ENCODE measurements at regions not wholly inside any gene's neighbourhood (a gene's known extent, or its start where the extent isn't known, plus 50 kb on each side); places are given as distances from the start of the nearest gene placed in this dataset.

DNA sequence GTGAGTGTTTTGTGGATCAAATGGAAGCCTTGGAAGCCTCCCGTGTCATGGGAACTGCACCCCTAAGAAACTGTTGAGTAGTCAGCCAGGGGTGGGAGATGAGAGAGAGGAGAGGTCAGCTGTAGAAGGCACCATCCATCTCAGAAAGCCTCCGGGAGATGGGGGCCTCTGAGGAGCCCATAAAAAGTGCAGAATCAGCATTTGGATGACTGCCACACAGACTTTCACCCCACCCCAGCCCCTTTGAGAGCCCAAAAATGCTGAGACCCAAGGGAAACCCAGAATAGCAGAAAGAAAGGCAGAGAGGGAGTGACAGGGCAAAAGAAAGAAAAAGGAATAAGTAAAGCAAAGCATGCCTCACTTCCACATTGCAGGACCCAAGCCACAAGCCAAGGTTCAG is 443.1 kb upstream of the ZEB2 start:
- Histone ChIP-seq H3K4me1 (ENCODE audit: insufficient read depth) (no peaks in the 10 kb centered on the region), H3F3A (replicated peaks; ENCODE audit: low read depth) (no peaks in the 10 kb centered on the region), H3K27ac (ENCODE audit: low read depth) (no peak overlapping the region), H3K36me3 (ENCODE audit: insufficient read depth) (no peaks in the 10 kb centered on the region), H3K27me3 (ENCODE audit: insufficient read depth) (no peaks in the 10 kb centered on the region), H3K9me2 (ENCODE audit: insufficient read depth) (no peaks in the 10 kb centered on the region; the same call in 1 of the 2 replicates), H2AFZ (no peak overlapping the region), H3K79me2 (replicated peaks; ENCODE audit: insufficient read depth) (no peaks in the 10 kb centered on the region), H3K4me3 (no peak overlapping the region), H4K20me1 (replicated peaks; ENCODE audit: insufficient read depth) (no peaks in the 10 kb centered on the region), H3K4me2 (no peak overlapping the region)
- ATAC-seq: no peak
- Mint-ChIP-seq H3K27me3 (ENCODE audit: insufficient read depth, low read depth, poor library complexity) (peaks cover 2% of the 10 kb centered on the region), H3K4me1 (no peaks in the 10 kb centered on the region), H3K4me3 (no peak overlapping the region), H3K9me3 (peaks cover 35% of the 10 kb centered on the region), H3K36me3 (ENCODE audit: low read depth) (peaks cover 28% of the 10 kb centered on the region), H3K27ac (no peak overlapping the region)
- no peak for DNase-seq (ENCODE audit: low spot score)
- TF ChIP-seq, protein P1, sequence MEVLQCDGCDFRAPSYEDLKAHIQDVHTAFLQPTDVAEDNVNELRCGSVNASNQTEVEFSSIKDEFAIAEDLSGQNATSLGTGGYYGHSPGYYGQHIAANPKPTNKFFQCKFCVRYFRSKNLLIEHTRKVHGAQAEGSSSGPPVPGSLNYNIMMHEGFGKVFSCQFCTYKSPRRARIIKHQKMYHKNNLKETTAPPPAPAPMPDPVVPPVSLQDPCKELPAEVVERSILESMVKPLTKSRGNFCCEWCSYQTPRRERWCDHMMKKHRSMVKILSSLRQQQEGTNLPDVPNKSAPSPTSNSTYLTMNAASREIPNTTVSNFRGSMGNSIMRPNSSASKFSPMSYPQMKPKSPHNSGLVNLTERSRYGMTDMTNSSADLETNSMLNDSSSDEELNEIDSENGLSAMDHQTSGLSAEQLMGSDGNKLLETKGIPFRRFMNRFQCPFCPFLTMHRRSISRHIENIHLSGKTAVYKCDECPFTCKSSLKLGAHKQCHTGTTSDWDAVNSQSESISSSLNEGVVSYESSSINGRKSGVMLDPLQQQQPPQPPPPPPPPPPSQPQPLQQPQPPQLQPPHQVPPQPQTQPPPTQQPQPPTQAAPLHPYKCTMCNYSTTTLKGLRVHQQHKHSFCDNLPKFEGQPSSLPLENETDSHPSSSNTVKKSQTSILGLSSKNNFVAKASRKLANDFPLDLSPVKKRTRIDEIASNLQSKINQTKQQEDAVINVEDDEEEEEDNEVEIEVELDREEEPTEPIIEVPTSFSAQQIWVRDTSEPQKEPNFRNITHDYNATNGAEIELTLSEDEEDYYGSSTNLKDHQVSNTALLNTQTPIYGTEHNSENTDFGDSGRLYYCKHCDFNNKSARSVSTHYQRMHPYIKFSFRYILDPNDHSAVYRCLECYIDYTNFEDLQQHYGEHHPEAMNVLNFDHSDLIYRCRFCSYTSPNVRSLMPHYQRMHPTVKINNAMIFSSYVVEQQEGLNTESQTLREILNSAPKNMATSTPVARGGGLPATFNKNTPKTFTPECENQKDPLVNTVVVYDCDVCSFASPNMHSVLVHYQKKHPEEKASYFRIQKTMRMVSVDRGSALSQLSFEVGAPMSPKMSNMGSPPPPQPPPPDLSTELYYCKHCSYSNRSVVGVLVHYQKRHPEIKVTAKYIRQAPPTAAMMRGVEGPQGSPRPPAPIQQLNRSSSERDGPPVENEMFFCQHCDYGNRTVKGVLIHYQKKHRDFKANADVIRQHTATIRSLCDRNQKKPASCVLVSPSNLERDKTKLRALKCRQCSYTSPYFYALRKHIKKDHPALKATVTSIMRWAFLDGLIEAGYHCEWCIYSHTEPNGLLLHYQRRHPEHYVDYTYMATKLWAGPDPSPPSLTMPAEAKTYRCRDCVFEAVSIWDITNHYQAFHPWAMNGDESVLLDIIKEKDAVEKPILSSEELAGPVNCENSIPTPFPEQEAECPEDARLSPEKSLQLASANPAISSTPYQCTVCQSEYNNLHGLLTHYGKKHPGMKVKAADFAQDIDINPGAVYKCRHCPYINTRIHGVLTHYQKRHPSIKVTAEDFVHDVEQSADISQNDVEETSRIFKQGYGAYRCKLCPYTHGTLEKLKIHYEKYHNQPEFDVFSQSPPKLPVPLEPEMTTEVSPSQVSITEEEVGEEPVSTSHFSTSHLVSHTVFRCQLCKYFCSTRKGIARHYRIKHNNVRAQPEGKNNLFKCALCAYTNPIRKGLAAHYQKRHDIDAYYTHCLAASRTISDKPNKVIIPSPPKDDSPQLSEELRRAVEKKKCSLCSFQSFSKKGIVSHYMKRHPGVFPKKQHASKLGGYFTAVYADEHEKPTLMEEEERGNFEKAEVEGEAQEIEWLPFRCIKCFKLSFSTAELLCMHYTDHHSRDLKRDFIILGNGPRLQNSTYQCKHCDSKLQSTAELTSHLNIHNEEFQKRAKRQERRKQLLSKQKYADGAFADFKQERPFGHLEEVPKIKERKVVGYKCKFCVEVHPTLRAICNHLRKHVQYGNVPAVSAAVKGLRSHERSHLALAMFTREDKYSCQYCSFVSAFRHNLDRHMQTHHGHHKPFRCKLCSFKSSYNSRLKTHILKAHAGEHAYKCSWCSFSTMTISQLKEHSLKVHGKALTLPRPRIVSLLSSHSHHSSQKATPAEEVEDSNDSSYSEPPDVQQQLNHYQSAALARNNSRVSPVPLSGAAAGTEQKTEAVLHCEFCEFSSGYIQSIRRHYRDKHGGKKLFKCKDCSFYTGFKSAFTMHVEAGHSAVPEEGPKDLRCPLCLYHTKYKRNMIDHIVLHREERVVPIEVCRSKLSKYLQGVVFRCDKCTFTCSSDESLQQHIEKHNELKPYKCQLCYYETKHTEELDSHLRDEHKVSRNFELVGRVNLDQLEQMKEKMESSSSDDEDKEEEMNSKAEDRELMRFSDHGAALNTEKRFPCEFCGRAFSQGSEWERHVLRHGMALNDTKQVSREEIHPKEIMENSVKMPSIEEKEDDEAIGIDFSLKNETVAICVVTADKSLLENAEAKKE (CRISPR knock-in tag; IDR thresholded peaks at IDR 0.05): no peak
- TF ChIP-seq NANOG (IDR thresholded peaks at IDR 0.05; ENCODE audit: borderline replicate concordance): no peak
- TF ChIP-seq, protein P2, sequence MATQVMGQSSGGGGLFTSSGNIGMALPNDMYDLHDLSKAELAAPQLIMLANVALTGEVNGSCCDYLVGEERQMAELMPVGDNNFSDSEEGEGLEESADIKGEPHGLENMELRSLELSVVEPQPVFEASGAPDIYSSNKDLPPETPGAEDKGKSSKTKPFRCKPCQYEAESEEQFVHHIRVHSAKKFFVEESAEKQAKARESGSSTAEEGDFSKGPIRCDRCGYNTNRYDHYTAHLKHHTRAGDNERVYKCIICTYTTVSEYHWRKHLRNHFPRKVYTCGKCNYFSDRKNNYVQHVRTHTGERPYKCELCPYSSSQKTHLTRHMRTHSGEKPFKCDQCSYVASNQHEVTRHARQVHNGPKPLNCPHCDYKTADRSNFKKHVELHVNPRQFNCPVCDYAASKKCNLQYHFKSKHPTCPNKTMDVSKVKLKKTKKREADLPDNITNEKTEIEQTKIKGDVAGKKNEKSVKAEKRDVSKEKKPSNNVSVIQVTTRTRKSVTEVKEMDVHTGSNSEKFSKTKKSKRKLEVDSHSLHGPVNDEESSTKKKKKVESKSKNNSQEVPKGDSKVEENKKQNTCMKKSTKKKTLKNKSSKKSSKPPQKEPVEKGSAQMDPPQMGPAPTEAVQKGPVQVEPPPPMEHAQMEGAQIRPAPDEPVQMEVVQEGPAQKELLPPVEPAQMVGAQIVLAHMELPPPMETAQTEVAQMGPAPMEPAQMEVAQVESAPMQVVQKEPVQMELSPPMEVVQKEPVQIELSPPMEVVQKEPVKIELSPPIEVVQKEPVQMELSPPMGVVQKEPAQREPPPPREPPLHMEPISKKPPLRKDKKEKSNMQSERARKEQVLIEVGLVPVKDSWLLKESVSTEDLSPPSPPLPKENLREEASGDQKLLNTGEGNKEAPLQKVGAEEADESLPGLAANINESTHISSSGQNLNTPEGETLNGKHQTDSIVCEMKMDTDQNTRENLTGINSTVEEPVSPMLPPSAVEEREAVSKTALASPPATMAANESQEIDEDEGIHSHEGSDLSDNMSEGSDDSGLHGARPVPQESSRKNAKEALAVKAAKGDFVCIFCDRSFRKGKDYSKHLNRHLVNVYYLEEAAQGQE (IDR thresholded peaks at IDR 0.05; ENCODE audit: unreplicated experiment): no peak
- no peak for TF ChIP-seq CREB1 (CRISPR knock-in tag; IDR thresholded peaks at IDR 0.05; ENCODE audit: low read depth)
- no peak for TF ChIP-seq EZH2phosphoT487 (IDR thresholded peaks at IDR 0.05; ENCODE audit: unreplicated experiment)
- no peak for TF ChIP-seq EZH2 (IDR thresholded peaks at IDR 0.05; ENCODE audit: low read depth, unreplicated experiment)
- no peak for TF ChIP-seq POLR2AphosphoS5 (IDR thresholded peaks at IDR 0.05; ENCODE audit: low read depth)
- TF ChIP-seq, protein P3, sequence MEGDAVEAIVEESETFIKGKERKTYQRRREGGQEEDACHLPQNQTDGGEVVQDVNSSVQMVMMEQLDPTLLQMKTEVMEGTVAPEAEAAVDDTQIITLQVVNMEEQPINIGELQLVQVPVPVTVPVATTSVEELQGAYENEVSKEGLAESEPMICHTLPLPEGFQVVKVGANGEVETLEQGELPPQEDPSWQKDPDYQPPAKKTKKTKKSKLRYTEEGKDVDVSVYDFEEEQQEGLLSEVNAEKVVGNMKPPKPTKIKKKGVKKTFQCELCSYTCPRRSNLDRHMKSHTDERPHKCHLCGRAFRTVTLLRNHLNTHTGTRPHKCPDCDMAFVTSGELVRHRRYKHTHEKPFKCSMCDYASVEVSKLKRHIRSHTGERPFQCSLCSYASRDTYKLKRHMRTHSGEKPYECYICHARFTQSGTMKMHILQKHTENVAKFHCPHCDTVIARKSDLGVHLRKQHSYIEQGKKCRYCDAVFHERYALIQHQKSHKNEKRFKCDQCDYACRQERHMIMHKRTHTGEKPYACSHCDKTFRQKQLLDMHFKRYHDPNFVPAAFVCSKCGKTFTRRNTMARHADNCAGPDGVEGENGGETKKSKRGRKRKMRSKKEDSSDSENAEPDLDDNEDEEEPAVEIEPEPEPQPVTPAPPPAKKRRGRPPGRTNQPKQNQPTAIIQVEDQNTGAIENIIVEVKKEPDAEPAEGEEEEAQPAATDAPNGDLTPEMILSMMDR (conservative IDR thresholded peaks at IDR 0.05; ENCODE audit: low read depth in 2 of 2): no peak
- no peak for TF ChIP-seq JUNB (IDR thresholded peaks at IDR 0.05; ENCODE audit: unreplicated experiment)
- TF ChIP-seq STAT1 (IDR thresholded peaks at IDR 0.05; ENCODE audit: unreplicated experiment): no peak
- TF ChIP-seq ZNF114 (CRISPR knock-in tag; IDR thresholded peaks at IDR 0.05): no peak

Data from GM23338 (cell line).